K562 (cell line): ENCODE measurements at regions not wholly inside any gene's neighbourhood (a gene's known extent, or its start where the extent isn't known, plus 50 kb on each side); places are given as distances from the start of the nearest gene placed in this dataset.

ENCODE experiments used
- ATAC-seq: fragments of 200-7000 bp; cut with Tn5 transposase; 3 replicates; pipeline ENCODE4 v1.9.1; 2020; ENCODE audit warnings: moderate library complexity
- BruUV-seq: library from RNA; stranded (reverse); fragments of 400-500 nt; replicated peaks from 2 replicates; lab custom pipeline; 2021; lab: Mats Ljungman, UMichigan
- CTCF ChIA-PET: fragments of 300-600 bp; formaldehyde crosslinking; extraction: SDS; loops from one replicate; lab custom pipeline; 2021; ENCODE audit warnings: low intra/inter-chr PET ratio; lab: Yijun Ruan, JAX
- POLR2A ChIA-PET: fragments of 300-600, 350-650 bp; sonication (Branson Sonifier 250); formaldehyde crosslinking; extraction: SDS; loops from one replicate; lab custom pipeline; 2021; ENCODE audit warnings: antibody characterized with exemption, inconsistent platforms; lab: Yijun Ruan, JAX
- DNase-seq, 4 experiments: peaks; one replicate each; pipeline versions ENCODE4 v3.0.0 to v3.0.0-alpha.2; 2011 to 2018; ENCODE audit warnings: low spot score in 3 of 4, mixed read lengths in 3 of 4; ENCODE audit errors: extremely low read depth in 1 of 4
- FAIRE-seq: peaks from 2 replicates; lab custom pipeline; 2011; peaks lifted over from hg19 to GRCh38; lab: Jason Lieb, UNC
- H2AFZ ChIP-seq: 2 replicates; pipeline ENCODE4 v1.6.0; 2011; ENCODE audit warnings: low read depth, low read length, control low read depth, inconsistent platforms
- H3K27ac ChIP-seq: fragments of 200-600 bp; 3 replicates; pipeline ENCODE4 v1.8.0; 2011; ENCODE audit warnings: low read depth, mild to moderate bottlenecking, control low read depth, inconsistent platforms, low read length, moderate library complexity, mixed read lengths; ENCODE audit errors: extremely low read depth
- H3K27me3 ChIP-seq, 2 experiments: fragments of 300-600 bp in 1 of 2; 2 replicates in 1 of 2; 3 replicates in 1 of 2; pipeline versions ENCODE4 v1.6.0 to v1.8.0; 2011; ENCODE audit warnings: inconsistent platforms in 2 of 2, low read length in 2 of 2, mild to moderate bottlenecking in 1 of 2, mixed read lengths in 1 of 2, moderate library complexity in 1 of 2; ENCODE audit not compliant: control insufficient read depth in 2 of 2, insufficient read depth in 2 of 2
- H3K36me3 ChIP-seq: fragments of 300-600 bp; 3 replicates; pipeline ENCODE4 v1.8.0; 2011; ENCODE audit warnings: mild to moderate bottlenecking, low read length, inconsistent platforms; ENCODE audit not compliant: control insufficient read depth, insufficient read depth
- H3K4me1 ChIP-seq, 2 experiments: fragments of 200-600 bp in 1 of 2; replicated peaks in 1 of 2; 2 replicates in 1 of 2; 3 replicates in 1 of 2; pipeline versions ENCODE4 v1.5.1 to v1.8.0; 2011; ENCODE audit warnings: inconsistent platforms in 2 of 2, low read length in 2 of 2, mild to moderate bottlenecking in 1 of 2, mixed read lengths in 1 of 2, moderate library complexity in 1 of 2; ENCODE audit not compliant: control insufficient read depth in 2 of 2, insufficient read depth in 2 of 2
- H3K4me2 ChIP-seq: 2 replicates; pipeline ENCODE4 v1.6.1; 2011; ENCODE audit warnings: low read length, control low read depth, inconsistent platforms, mixed read lengths; ENCODE audit not compliant: insufficient read depth
- H3K4me3 ChIP-seq: fragments of 200-600 bp; sonication (generic), shearing (Covaris generic); 2 replicates; pipeline ENCODE4 v1.5.1; 2016; ENCODE audit warnings: control low read depth, inconsistent platforms
- H3K79me2 ChIP-seq: fragments of 200-600 bp; 3 replicates; pipeline ENCODE4 v1.8.0; 2011; ENCODE audit warnings: low read length, inconsistent platforms; ENCODE audit not compliant: control insufficient read depth, insufficient read depth
- H3K9ac ChIP-seq, 2 experiments: 2 replicates each; pipeline versions ENCODE4 v1.6.0 to v1.6.1; 2011; ENCODE audit warnings: low read depth in 2 of 2, low read length in 2 of 2, control low read depth in 1 of 2, inconsistent platforms in 1 of 2, mild to moderate bottlenecking in 1 of 2, mixed read lengths in 1 of 2; ENCODE audit not compliant: insufficient read depth in 1 of 2
- H3K9me1 ChIP-seq: one replicate; pipeline ENCODE4 v1.6.0; 2011; ENCODE audit warnings: inconsistent platforms, mild to moderate bottlenecking, low read length, moderate library complexity; ENCODE audit not compliant: control insufficient read depth, insufficient read depth
- H3K9me3 ChIP-seq: replicated peaks from 2 replicates; pipeline ENCODE4 v1.5.1; 2011; ENCODE audit warnings: low read depth, low read length, inconsistent platforms; ENCODE audit not compliant: control insufficient read depth, insufficient read depth
- H4K20me1 ChIP-seq: replicated peaks from 2 replicates; pipeline ENCODE4 v1.6.1; 2011; ENCODE audit warnings: low read length, inconsistent platforms, mixed read lengths; ENCODE audit not compliant: control insufficient read depth, insufficient read depth
- GTF2F1 ChIP-seq: IDR thresholded peaks from 2 replicates; pipeline ENCODE4 v1.6.1; 2011; ENCODE audit warnings: low read depth, low read length, improper control_type of control experiment
- HDAC2 ChIP-seq: fragments of 450-650 bp; IDR thresholded peaks from 2 replicates; pipeline ENCODE4 v1.6.1; 2016; ENCODE audit warnings: mild to moderate bottlenecking
- LARP7 ChIP-seq: fragments of 450-650 bp; IDR thresholded peaks from 2 replicates; pipeline ENCODE4 v1.6.1; 2016
- NCOA2 ChIP-seq, 2 experiments: fragments of 450-650 bp; IDR thresholded peaks; 2 replicates each; pipeline ENCODE4 v1.6.1; 2018; ENCODE audit warnings: mild to moderate bottlenecking in 2 of 2, moderate library complexity in 1 of 2; ENCODE audit not compliant: partially characterized antibody in 2 of 2
- NFE2L1 ChIP-seq: fragments of 450-650 bp; IDR thresholded peaks from 2 replicates; pipeline ENCODE4 v1.6.1; 2016; ENCODE audit warnings: missing genetic modification characterization, low read depth, mild to moderate bottlenecking, missing compliant biosample characterization, moderate library complexity, borderline replicate concordance
- NR2C2 ChIP-seq, 2 experiments: fragments of 200-800 bp in 1 of 2; sonication (Bioruptor generic) in 1 of 2; sonication (generic) in 1 of 2; formaldehyde crosslinking in 1 of 2; IDR thresholded peaks; 2 replicates each; pipeline versions ENCODE4 v1.6.1 to v1.8.0; 2016 to 2022; ENCODE audit warnings: mild to moderate bottlenecking in 1 of 2, missing compliant biosample characterization in 1 of 2, missing genetic modification characterization in 1 of 2, missing genetic modification reagents in 1 of 2
- SMAD2 ChIP-seq: fragments of 150-350 bp; IDR thresholded peaks from 2 replicates; pipeline ENCODE4 v1.6.1; 2014; ENCODE audit warnings: low read depth, mild to moderate bottlenecking, low read length
- ZKSCAN3 ChIP-seq: fragments of 250-450 bp; sonication (Bioruptor Pico); IDR thresholded peaks from 2 replicates; pipeline ENCODE4 v1.4.0; 2020
- ZNF24 ChIP-seq: fragments of 450-650 bp; IDR thresholded peaks from 2 replicates; pipeline ENCODE4 v1.6.1; 2016
- ZNF449 ChIP-seq: fragments of 250-450 bp; sonication (Bioruptor Pico); IDR thresholded peaks from 2 replicates; pipeline ENCODE4 v1.8.0; 2022; ENCODE audit warnings: moderate library complexity, mild to moderate bottlenecking, inconsistent platforms
- WGBS: fragments of 100-300 bp; shearing (Covaris generic); methylation state at CpG from one replicate; pipeline ENCODE4 v1.1.6; 2016; ENCODE audit warnings: low coverage, mixed read lengths; ENCODE audit not compliant: insufficient coverage; ENCODE audit errors: missing lambda C conversion rate; 5-methylcytosine and 5-hydroxymethylcytosine counted together
- in situ Hi-C: fragments of 300-500 bp; cut with MboI; formaldehyde crosslinking; loops from 4 replicates; pipeline ENCODE4 v1.15.0; 2018; ENCODE audit warnings: inconsistent platforms, mixed read lengths
- intact Hi-C: fragments of 100-400 bp; cut with micrococcal nuclease; formaldehyde crosslinking; loops from 2 replicates; pipeline ENCODE4 v1.14.2; 2022
- TF ChIP-seq, protein P1 (sequence below): sonication (generic); formaldehyde crosslinking; IDR thresholded peaks from 2 replicates; pipeline ENCODE4 v1.8.0; 2022; ENCODE audit warnings: mild to moderate bottlenecking, missing genetic modification reagents
- TF ChIP-seq, protein P2 (sequence below), 2 experiments: fragments of 450-650 bp; formaldehyde crosslinking in 1 of 2; IDR thresholded peaks; 2 replicates each; pipeline versions ENCODE4 v1.4.0 to v1.6.1; 2014 to 2020; ENCODE audit warnings: mild to moderate bottlenecking in 2 of 2, borderline replicate concordance in 1 of 2, low read depth in 1 of 2

DNA sequence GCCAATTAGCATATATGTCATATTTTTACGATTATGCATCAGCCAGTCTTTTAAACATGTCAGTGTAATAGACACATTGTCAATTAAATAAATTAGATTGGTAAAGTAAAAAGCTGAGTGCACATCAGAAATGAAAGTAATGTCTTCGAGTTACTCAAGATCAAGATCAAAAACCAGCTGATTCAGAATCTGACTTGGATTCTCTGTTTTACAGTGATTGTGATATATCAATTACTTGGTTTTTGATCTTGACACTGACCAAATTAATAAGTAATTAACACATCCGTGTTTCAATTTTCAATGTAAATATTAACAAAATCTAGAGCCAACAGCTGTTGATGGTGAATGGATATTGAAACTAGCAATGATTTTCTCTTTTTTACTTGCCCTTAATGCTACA is 311.6 kb downstream of the PDGFC start:
- Histone ChIP-seq H3K4me2 (no peak overlapping the region), H3K9ac (no peak overlapping the region), H3K9me1 (no peaks in the 10 kb centered on the region), H3K27me3 (no peaks in the 10 kb centered on the region), H3K36me3 (no peaks in the 10 kb centered on the region), H3K9me3 (no peaks in the 10 kb centered on the region), H4K20me1 (no peaks in the 10 kb centered on the region), H2AFZ (no peak overlapping the region), H3K27ac (no peak overlapping the region), H3K79me2 (no peaks in the 10 kb centered on the region), H3K4me3 (no peak overlapping the region), H3K4me1 (no peaks in the 10 kb centered on the region)
- no peak for ATAC-seq
- intact Hi-C loops = no loop called here
- no peak for FAIRE-seq
- CTCF ChIA-PET = no interaction called here
- no peak for DNase-seq
- WGBS = 8% methylated on average over 3 of the region's 3 CpGs
- in situ Hi-C loops = no loop called here
- POLR2A ChIA-PET = no interaction called here
- BruUV-seq = no TSS peak
- no peak for TF ChIP-seq LARP7
- TF ChIP-seq, protein P1, sequence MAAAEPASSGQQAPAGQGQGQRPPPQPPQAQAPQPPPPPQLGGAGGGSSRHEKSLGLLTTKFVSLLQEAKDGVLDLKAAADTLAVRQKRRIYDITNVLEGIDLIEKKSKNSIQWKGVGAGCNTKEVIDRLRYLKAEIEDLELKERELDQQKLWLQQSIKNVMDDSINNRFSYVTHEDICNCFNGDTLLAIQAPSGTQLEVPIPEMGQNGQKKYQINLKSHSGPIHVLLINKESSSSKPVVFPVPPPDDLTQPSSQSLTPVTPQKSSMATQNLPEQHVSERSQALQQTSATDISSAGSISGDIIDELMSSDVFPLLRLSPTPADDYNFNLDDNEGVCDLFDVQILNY = no peak
- TF ChIP-seq NFE2L1 = no peak
- TF ChIP-seq ZNF449 (CRISPR knock-in tag) = no peak
- TF ChIP-seq, protein P2, sequence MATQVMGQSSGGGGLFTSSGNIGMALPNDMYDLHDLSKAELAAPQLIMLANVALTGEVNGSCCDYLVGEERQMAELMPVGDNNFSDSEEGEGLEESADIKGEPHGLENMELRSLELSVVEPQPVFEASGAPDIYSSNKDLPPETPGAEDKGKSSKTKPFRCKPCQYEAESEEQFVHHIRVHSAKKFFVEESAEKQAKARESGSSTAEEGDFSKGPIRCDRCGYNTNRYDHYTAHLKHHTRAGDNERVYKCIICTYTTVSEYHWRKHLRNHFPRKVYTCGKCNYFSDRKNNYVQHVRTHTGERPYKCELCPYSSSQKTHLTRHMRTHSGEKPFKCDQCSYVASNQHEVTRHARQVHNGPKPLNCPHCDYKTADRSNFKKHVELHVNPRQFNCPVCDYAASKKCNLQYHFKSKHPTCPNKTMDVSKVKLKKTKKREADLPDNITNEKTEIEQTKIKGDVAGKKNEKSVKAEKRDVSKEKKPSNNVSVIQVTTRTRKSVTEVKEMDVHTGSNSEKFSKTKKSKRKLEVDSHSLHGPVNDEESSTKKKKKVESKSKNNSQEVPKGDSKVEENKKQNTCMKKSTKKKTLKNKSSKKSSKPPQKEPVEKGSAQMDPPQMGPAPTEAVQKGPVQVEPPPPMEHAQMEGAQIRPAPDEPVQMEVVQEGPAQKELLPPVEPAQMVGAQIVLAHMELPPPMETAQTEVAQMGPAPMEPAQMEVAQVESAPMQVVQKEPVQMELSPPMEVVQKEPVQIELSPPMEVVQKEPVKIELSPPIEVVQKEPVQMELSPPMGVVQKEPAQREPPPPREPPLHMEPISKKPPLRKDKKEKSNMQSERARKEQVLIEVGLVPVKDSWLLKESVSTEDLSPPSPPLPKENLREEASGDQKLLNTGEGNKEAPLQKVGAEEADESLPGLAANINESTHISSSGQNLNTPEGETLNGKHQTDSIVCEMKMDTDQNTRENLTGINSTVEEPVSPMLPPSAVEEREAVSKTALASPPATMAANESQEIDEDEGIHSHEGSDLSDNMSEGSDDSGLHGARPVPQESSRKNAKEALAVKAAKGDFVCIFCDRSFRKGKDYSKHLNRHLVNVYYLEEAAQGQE (IDR thresholded peaks at IDR 0.05; ENCODE audit: borderline replicate concordance) = no peak
- TF ChIP-seq, protein P2 (CRISPR knock-in tag; IDR thresholded peaks at IDR 0.05; ENCODE audit: low read depth) = no peak
- no peak for TF ChIP-seq HDAC2
- TF ChIP-seq NR2C2 (CRISPR knock-in tag; IDR thresholded peaks at IDR 0.05) = no peak
- no peak for TF ChIP-seq NR2C2 (tag; IDR thresholded peaks at IDR 0.05)
- no peak for TF ChIP-seq SMAD2
- TF ChIP-seq ZKSCAN3 (CRISPR knock-in tag) = no peak
- no peak for TF ChIP-seq GTF2F1
- no peak for TF ChIP-seq NCOA2 (IDR thresholded peaks at IDR 0.05; ENCODE audit: partially characterized antibody in 2 of 2)
- TF ChIP-seq ZNF24 = no peak
